Omental fat pad (tissue), 3 donors: ENCODE measurements at regions not wholly inside any gene's neighbourhood (a gene's known extent, or its start where the extent isn't known, plus 50 kb on each side); places are given as distances from the start of the nearest gene placed in this dataset.

Experiments
- ATAC-seq: fragments of 150-250 bp; one replicate; pipeline ENCODE4 v1.9.1; 2016; ENCODE audit warnings: mild to moderate bottlenecking, moderate library complexity; ENCODE audit not compliant: low FRiP score
- DNase-seq: peaks from one replicate; pipeline ENCODE4 v3.0.0-alpha.2; 2019; ENCODE audit warnings: low spot score
- CTCF ChIP-seq, 3 donors: fragments of 450-650 bp; IDR thresholded peaks; one replicate each; pipeline ENCODE4 v1.5.1; 2016 to 2017; ENCODE audit warnings: antibody characterized with exemption in 3 of 3, mild to moderate bottlenecking in 3 of 3, moderate library complexity in 2 of 3

- DNase-seq (no peak), ATAC-seq (no peak)
- TF ChIP-seq CTCF (IDR thresholded peaks at IDR 0.05), result no peak
Observed at GRCh38 chr6:43900560-43900915, 130.5 kb downstream of the VEGFA start.

- no peak for TF ChIP-seq CTCF (IDR thresholded peaks at IDR 0.05)
- DNase-seq, result no peak
- no peak for ATAC-seq
Observed at GRCh38 chr6:43899830-43900229, 129.8 kb downstream of the VEGFA start.

- ATAC-seq, result no peak
- TF ChIP-seq CTCF (IDR thresholded peaks at IDR 0.05), result no peak
Observed at GRCh38 chr6:43898358-43899131, 128.5 kb downstream of the VEGFA start.

GRCh38 chr6:43897571-43898302 lies 127.7 kb downstream of the VEGFA start:
- ATAC-seq (no peak), DNase-seq (no peak)
- no peak for TF ChIP-seq CTCF (IDR thresholded peaks at IDR 0.05)

More at GRCh38 chr6:43898358-43899131, 128.5 kb downstream of the VEGFA start:
- no peak for DNase-seq

GRCh38 chr6:43896329-43897255 lies 126.6 kb downstream of the VEGFA start:
- TF ChIP-seq CTCF (IDR thresholded peaks at IDR 0.05), result no peak
- DNase-seq (no peak), ATAC-seq (no peak)

- DNase-seq, result no peak
- no peak for ATAC-seq
- no peak for TF ChIP-seq CTCF (IDR thresholded peaks at IDR 0.05)
Observed at GRCh38 chr6:43895656-43896328, 125.8 kb downstream of the VEGFA start.
